SKM-1 treated with dmso at 0.1 percent for 144 hours (cell line): ENCODE measurements at regions not wholly inside any gene's neighbourhood (a gene's known extent, or its start where the extent isn't known, plus 50 kb on each side); places are given as distances from the start of the nearest gene placed in this dataset.

Experiments used
- DNase-seq: peaks from one replicate; lab custom pipeline; 2025; ENCODE audit not compliant: unreplicated experiment; lab: John Stamatoyannopoulos, UW

DNA sequence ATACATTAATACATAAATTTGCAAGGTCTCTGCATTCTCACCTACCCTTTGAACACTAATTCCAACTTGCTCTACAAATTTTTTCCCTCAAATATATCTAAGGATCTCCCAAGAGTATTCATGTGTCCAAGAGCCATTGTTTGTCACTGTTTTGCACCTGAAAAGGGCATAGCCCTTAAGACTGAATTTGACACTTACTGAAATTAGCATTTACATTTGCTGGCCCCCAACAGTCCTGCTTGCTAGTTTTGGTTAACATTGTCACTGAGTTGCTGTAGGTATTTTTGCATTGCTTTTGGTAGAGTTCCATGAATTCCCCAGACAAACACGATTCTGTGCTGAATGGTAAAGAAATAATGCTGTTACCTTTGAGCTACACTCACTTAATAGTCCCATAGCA is 57.3 kb downstream of the KCNA4 start:
- no peak for DNase-seq

DNA sequence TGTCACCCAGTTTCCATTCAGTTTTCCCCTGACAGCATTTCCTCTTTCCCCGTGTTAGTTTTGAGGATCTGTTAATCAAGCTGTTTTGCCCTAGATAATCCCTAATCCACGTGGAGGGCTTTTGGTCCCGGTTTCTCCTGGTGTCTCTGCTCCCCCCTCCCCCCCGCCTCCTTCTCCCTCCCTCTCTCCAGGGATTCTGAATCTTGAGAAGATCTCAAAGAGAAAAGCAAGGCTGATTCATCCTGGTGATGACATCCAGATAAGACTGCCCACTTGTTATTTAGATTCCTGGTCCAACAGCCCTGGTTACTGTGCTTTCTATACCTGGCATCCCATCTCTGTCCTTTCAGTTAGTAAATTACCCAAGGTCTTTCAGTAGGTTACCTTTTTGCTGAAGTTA is 59.4 kb downstream of the KCNA4 start:
- DNase-seq = no peak

GRCh38 chr11:29956076-29956556 is 60.7 kb downstream of the KCNA4 start:
- DNase-seq = no peak

DNA sequence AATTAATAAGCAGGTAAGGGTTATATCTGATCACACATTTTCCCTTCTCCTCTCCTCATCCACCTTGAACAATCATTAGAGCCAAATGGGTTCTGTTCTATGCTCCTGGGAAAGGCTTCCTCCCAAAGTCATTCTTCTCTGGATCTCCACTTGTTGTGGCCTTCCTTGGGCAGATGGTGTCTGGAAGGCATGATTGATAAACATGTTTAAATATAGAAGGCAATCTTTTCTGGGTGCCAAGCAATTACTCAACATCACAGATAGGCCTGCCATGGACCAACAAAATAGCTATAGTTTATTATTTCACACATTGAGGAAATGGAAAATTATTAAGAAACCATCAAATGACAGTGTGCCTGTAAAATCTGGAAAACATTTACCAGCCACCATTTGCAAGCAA is 73.5 kb downstream of the KCNA4 start:
- no peak for DNase-seq

DNA sequence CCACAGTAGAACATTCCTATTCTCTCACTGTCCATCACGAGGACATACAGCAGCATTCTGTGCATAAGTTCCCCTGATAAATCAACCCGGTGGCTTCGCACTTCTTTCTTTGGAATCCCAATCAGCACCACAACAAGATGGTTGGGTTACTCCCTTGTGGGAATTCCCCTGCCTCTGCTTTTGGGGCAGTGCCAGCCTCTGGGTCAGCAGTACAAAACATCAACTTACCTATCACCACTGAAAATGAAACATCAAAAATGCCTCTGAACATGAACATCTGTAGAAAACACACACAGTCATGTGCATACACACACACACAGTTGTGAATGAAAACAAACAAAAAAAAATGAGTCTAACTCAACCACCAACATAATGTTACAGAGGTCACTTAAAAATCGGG is 79.3 kb downstream of the KCNA4 start:
- no peak for DNase-seq

- no peak for DNase-seq
Observed at GRCh38 chr11:29934115-29934638, 82.7 kb downstream of the KCNA4 start.

GRCh38 chr11:29916040-29916439 is 100.8 kb downstream of the KCNA4 start:
- DNase-seq = no peak

DNA sequence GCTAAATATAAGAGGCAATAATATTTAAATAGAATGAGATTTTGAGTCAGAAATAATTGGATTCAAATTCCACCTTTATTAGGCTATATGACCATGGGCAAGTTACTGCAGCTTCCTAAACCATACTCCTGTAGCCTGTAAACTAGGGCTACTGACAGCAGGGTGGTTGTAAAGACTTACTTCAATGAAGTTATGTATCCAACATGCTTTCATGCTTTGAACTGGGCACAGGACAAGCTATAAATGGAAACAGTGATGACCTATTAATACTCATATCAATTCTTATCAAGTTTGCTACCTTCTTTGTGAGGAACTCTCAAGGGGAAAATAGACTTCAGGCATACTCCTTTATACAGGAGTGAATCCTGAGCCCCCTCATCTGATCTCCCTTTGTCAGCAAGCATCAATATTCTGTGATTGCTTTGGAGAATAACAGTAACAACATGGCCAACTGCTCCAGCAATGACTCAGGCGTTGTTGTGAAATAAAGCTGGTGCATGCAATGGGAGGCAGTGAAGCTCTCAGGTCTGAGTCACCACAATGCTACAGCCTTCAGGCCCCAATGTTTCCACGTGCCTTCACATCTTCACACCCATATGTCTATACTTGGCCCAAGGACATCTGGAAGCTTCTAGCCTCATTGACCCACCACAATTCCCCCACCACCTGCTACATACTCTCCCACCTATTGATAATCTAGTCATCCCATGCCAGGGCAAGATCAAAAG is 102.5 kb downstream of the KCNA4 start:
- DNase-seq = no peak

- DNase-seq = no peak
Observed at GRCh38 chr11:29913352-29913751, 103.5 kb downstream of the KCNA4 start.

DNA sequence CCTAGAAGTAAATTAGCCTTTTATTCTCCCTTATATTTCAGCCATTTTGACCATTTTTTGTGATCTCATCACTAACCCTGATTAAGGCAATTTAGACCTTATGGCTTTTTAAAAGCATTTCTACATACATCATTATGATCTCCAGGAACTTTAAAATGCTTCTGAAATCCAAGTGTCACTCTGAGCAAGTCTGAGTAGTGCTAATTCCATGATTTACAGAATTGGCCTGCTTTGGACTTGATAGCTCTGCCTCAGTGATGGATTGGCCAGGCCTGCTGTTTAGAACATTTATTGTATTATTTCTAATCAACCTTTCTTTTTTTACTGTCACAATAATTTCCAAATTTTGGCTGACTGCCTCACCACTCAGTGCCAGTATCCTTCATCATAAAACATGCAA is 116.4 kb downstream of the KCNA4 start:
- DNase-seq = no peak

- no peak for DNase-seq
Observed at GRCh38 chr11:29879560-29879959, 137.3 kb downstream of the KCNA4 start.

- no peak for DNase-seq
Observed at GRCh38 chr11:29876192-29876591, 140.6 kb downstream of the KCNA4 start.

DNA sequence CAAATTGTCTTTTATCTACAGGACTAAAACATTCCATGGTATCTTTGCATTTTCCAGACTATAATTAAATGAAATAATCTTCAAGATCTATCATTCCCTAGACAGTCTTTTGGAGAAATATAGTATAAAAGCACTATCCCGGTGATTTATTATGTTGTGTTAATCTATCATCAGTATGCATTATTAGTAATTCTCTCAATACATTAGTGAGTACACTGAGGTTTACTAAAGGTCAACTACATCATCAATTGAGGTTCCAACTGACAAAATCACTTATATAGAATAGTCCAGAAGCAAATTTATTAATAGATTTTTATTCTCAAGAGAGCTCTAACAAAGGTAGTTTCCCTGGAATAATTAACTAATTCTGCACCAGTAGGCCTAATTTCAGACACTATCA is 169.6 kb downstream of the KCNA4 start:
- no peak for DNase-seq

DNA sequence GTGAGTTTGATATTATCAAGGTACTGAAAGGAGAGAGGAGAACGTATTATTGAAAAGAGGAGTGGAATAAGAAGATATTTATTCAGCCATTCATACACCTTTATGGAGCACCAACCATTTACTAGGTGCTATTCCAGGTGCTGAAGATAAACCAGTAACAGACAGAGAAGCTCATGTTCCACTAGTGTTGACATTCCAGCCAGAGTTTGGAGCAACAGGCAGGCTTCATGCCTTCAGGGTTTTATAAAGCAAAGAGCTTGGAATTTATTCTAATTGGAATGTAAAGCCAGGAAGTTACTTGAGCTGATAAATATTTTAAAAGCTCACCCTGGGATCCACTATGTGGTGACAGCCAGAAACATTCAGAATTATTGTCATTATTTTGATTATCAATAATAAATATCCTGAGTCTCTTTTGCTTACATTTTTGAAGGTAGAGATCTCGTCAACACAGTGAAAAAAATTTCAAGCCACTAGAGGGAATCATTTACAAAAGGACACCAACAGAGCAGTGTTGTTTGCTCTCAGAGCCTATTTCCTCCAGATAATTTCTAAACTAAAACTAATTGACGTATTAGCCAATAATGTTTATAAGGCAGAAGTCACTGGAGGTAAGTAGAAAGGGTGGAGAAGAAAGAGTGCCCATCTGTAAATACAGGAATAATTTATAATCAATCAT is 172.0 kb downstream of the KCNA4 start:
- no peak for DNase-seq

- DNase-seq = no peak
Observed at GRCh38 chr11:29844031-29844430, 172.8 kb downstream of the KCNA4 start.

- DNase-seq = no peak
Observed at GRCh38 chr11:29842061-29842460, 174.8 kb downstream of the KCNA4 start.

- no peak for DNase-seq
Observed at GRCh38 chr11:29826878-29827277, 190.0 kb downstream of the KCNA4 start.

DNA sequence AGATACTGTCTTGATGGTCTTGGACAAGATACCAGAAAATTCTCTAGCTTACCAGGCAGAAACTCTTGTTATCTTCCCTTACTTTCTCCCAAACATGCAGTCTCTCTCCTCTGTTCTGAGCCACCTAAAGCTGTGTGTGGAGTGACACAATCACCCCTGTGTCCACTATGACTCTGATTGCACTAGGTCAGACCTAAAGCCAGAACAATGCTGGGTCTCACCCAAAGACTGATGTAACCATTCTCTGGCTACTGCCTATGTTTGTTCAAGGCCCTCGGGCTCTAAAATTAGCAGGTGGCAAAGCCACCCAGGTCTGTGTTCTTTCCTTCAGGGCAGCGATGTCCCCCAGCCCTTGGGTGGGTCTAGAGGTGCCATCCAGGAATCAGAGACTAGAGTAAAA is 200.5 kb downstream of the KCNA4 start:
- no peak for DNase-seq

GRCh38 chr11:29809121-29809520 is 207.7 kb downstream of the KCNA4 start:
- no peak for DNase-seq

- no peak for DNase-seq
Observed at GRCh38 chr11:29802522-29802921, 214.3 kb downstream of the KCNA4 start.

GRCh38 chr11:29801561-29801960 is 215.3 kb downstream of the KCNA4 start:
- no peak for DNase-seq

DNA sequence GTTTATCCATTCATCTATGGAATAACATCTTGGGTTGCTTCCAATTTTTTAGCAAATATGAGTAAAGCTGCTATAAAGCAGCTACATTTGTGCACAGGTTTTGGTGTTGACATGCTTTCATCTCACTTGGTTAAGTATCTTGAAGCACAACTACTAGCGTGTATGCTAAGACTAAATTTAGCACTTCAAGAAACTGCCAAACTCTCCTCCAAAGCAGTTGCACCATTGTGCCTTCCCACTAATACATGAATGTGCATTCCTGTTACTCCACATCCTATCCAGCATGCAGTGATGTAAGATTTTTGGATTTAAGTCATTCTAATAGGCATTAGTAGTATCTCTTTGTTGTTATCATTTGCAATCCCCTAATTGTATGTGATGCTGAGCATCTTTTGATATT is 230.7 kb downstream of the KCNA4 start:
- no peak for DNase-seq
